Activated T-helper 2 cell treated with anti-CD3 and anti-CD28 coated beads, Interferon-gamma antibody, Interleukin-2, Interleukin-4, amounts not matched to agents 10 μg/mL and 5 μg/mL and 100 μg/mL, durations not matched to agents 14 hours and 24 hours and 36 hours (primary cell): ENCODE measurements at regions not wholly inside any gene's neighbourhood (a gene's known extent, or its start where the extent isn't known, plus 50 kb on each side); places are given as distances from the start of the nearest gene placed in this dataset.
"Not testable (repeated sequence)": the region's sequence is repeated elsewhere in the genome, so short reads cannot be mapped to it uniquely, and the experiment has no call there.

ENCODE experiments used
- DNase-seq: peaks from one replicate; pipeline ENCODE4 v3.0.0; 2021; ENCODE audit warnings: low spot score
- H3K27ac Mint-ChIP-seq: one replicate; pipeline ENCODE4 v1.8.0; 2021; ENCODE audit warnings: mixed read lengths
- H3K27me3 Mint-ChIP-seq: one replicate; pipeline ENCODE4 v1.8.0; 2021; ENCODE audit warnings: low read depth, mixed read lengths
- H3K36me3 Mint-ChIP-seq: one replicate; pipeline ENCODE4 v1.8.0; 2021; ENCODE audit warnings: low read depth, mixed read lengths
- H3K4me1 Mint-ChIP-seq: one replicate; pipeline ENCODE4 v1.8.0; 2021; ENCODE audit warnings: low read depth, mixed read lengths
- H3K4me3 Mint-ChIP-seq: one replicate; pipeline ENCODE4 v1.8.0; 2021; ENCODE audit warnings: low read depth, mild to moderate bottlenecking, moderate library complexity, mixed read lengths
- H3K9me3 Mint-ChIP-seq: one replicate; pipeline ENCODE4 v1.8.0; 2021; ENCODE audit warnings: mixed read lengths
- intact Hi-C: fragments of 100-400 bp; cut with micrococcal nuclease; formaldehyde crosslinking; loops from one replicate; pipeline ENCODE4 v1.15.1; 2023

- H3K9me3 Mint-ChIP-seq, H3K36me3 Mint-ChIP-seq, intact Hi-C loops: not testable (repeated sequence)
These were observed 81.6 kb upstream of the CCNG1 start for GRCh38 chr5:163355811-163356210.

GRCh38 chr5:163357636-163358035, 79.8 kb upstream of the CCNG1 start:
- H3K4me3 Mint-ChIP-seq, result no peak overlapping the region
- H3K36me3 Mint-ChIP-seq, result no peaks in the 10 kb centered on the region
- peaks cover 2% of the 10 kb centered on the region for H3K27me3 Mint-ChIP-seq
- no peak overlapping the region for H3K27ac Mint-ChIP-seq
- no peak for DNase-seq
- intact Hi-C loops, result no loop called here
- no peaks in the 10 kb centered on the region for H3K4me1 Mint-ChIP-seq
- no peaks in the 10 kb centered on the region for H3K9me3 Mint-ChIP-seq

More at GRCh38 chr5:163355811-163356210, 81.6 kb upstream of the CCNG1 start:
- not testable (repeated sequence) for H3K4me1 Mint-ChIP-seq, H3K27me3 Mint-ChIP-seq, H3K4me3 Mint-ChIP-seq, DNase-seq, H3K27ac Mint-ChIP-seq

GRCh38 chr5:163360656-163361055, 76.7 kb upstream of the CCNG1 start:
- Mint-ChIP-seq H3K9me3 (no peaks in the 10 kb centered on the region), H3K27ac (no peak overlapping the region), H3K36me3 (no peaks in the 10 kb centered on the region), H3K4me3 (no peak overlapping the region), H3K4me1 (no peaks in the 10 kb centered on the region), H3K27me3 (peaks cover 2% of the 10 kb centered on the region)
- intact Hi-C loops, result no loop called here
- no peak for DNase-seq

- Mint-ChIP-seq H3K27me3 (peaks cover 2% of the 10 kb centered on the region), H3K4me3 (no peak overlapping the region), H3K4me1 (no peaks in the 10 kb centered on the region), H3K27ac (no peak overlapping the region), H3K9me3 (no peaks in the 10 kb centered on the region), H3K36me3 (no peaks in the 10 kb centered on the region)
- intact Hi-C loops, result no loop called here
- no peak for DNase-seq
These were observed 75.9 kb upstream of the CCNG1 start for GRCh38 chr5:163361450-163361849.

GRCh38 chr5:163362840-163363371, 74.5 kb upstream of the CCNG1 start:
- intact Hi-C loops, result no loop called here
- H3K27me3 Mint-ChIP-seq, result peaks cover 2% of the 10 kb centered on the region
- no peak overlapping the region for H3K27ac Mint-ChIP-seq
- no peaks in the 10 kb centered on the region for H3K9me3 Mint-ChIP-seq
- no peak for DNase-seq
- no peaks in the 10 kb centered on the region for H3K4me1 Mint-ChIP-seq
- no peaks in the 10 kb centered on the region for H3K36me3 Mint-ChIP-seq
- no peak overlapping the region for H3K4me3 Mint-ChIP-seq

- H3K27me3 Mint-ChIP-seq, result peaks cover 2% of the 10 kb centered on the region
- DNase-seq, result no peak
- no peaks in the 10 kb centered on the region for H3K4me1 Mint-ChIP-seq
- intact Hi-C loops, result no loop called here
- no peaks in the 10 kb centered on the region for H3K36me3 Mint-ChIP-seq
- H3K4me3 Mint-ChIP-seq, result no peak overlapping the region
- no peak overlapping the region for H3K27ac Mint-ChIP-seq
- no peaks in the 10 kb centered on the region for H3K9me3 Mint-ChIP-seq
These were observed 74.0 kb upstream of the CCNG1 start for GRCh38 chr5:163363389-163363788.

GRCh38 chr5:163366757-163367156, 70.6 kb upstream of the CCNG1 start:
- intact Hi-C loops, result no loop called here
- H3K9me3 Mint-ChIP-seq, result no peaks in the 10 kb centered on the region
- no peak overlapping the region for H3K27ac Mint-ChIP-seq
- H3K36me3 Mint-ChIP-seq, result no peaks in the 10 kb centered on the region
- DNase-seq, result no peak
- peaks cover 2% of the 10 kb centered on the region for H3K27me3 Mint-ChIP-seq
- H3K4me1 Mint-ChIP-seq, result no peaks in the 10 kb centered on the region
- no peak overlapping the region for H3K4me3 Mint-ChIP-seq

- Mint-ChIP-seq H3K9me3 (no peaks in the 10 kb centered on the region), H3K27ac (no peak overlapping the region), H3K4me1 (no peaks in the 10 kb centered on the region), H3K27me3 (no peaks in the 10 kb centered on the region), H3K4me3 (no peak overlapping the region), H3K36me3 (no peaks in the 10 kb centered on the region)
- intact Hi-C loops, result no loop called here
- DNase-seq, result no peak
These were observed 67.5 kb upstream of the CCNG1 start for GRCh38 chr5:163369776-163370385.

- no peaks in the 10 kb centered on the region for H3K9me3 Mint-ChIP-seq
- no peaks in the 10 kb centered on the region for H3K36me3 Mint-ChIP-seq
- DNase-seq, result no peak
- H3K27me3 Mint-ChIP-seq, result no peaks in the 10 kb centered on the region
- H3K27ac Mint-ChIP-seq, result no peak overlapping the region
- H3K4me1 Mint-ChIP-seq, result no peaks in the 10 kb centered on the region
- no peak overlapping the region for H3K4me3 Mint-ChIP-seq
- intact Hi-C loops, result no loop called here
These were observed 63.8 kb upstream of the CCNG1 start for GRCh38 chr5:163373436-163374084.

GRCh38 chr5:163377982-163378381, 59.4 kb upstream of the CCNG1 start:
- Mint-ChIP-seq H3K9me3 (no peaks in the 10 kb centered on the region), H3K36me3 (no peaks in the 10 kb centered on the region), H3K27me3 (no peaks in the 10 kb centered on the region), H3K4me3 (no peak overlapping the region), H3K4me1 (no peaks in the 10 kb centered on the region), H3K27ac (no peak overlapping the region)
- intact Hi-C loops, result no loop called here
- no peak for DNase-seq

- Mint-ChIP-seq H3K4me3 (no peak overlapping the region), H3K36me3 (no peaks in the 10 kb centered on the region), H3K27ac (no peak overlapping the region), H3K27me3 (no peaks in the 10 kb centered on the region), H3K9me3 (no peaks in the 10 kb centered on the region), H3K4me1 (no peaks in the 10 kb centered on the region)
- intact Hi-C loops, result no loop called here
- DNase-seq, result no peak
These were observed 57.9 kb upstream of the CCNG1 start for GRCh38 chr5:163379298-163380155.

GRCh38 chr5:163381832-163382231, 55.6 kb upstream of the CCNG1 start:
- Mint-ChIP-seq H3K4me3 (no peak overlapping the region), H3K4me1 (no peaks in the 10 kb centered on the region), H3K27me3 (no peaks in the 10 kb centered on the region), H3K27ac (no peak overlapping the region), H3K9me3 (no peaks in the 10 kb centered on the region), H3K36me3 (no peaks in the 10 kb centered on the region)
- no peak for DNase-seq
- intact Hi-C loops, result no loop called here

GRCh38 chr5:163383754-163384153, 53.6 kb upstream of the CCNG1 start:
- Mint-ChIP-seq H3K27me3 (no peaks in the 10 kb centered on the region), H3K4me1 (no peaks in the 10 kb centered on the region), H3K4me3 (no peak overlapping the region), H3K9me3 (no peaks in the 10 kb centered on the region), H3K36me3 (no peaks in the 10 kb centered on the region), H3K27ac (no peak overlapping the region)
- no peak for DNase-seq
- intact Hi-C loops, result no loop called here
